Esophagus squamous epithelium (tissue), 5 donors: ENCODE measurements at regions not wholly inside any gene's neighbourhood (a gene's known extent, or its start where the extent isn't known, plus 50 kb on each side); places are given as distances from the start of the nearest gene placed in this dataset.

Experiments used
- DNase-seq: peaks from one replicate; lab custom pipeline; 2025; lab: John Stamatoyannopoulos, UW
- H3K27ac ChIP-seq, 4 donors: fragments of 200-600 bp; sonication (generic); one replicate each; pipeline ENCODE4 v1.5.1; 2016 to 2019; ENCODE audit warnings: mild to moderate bottlenecking in 1 of 4
- H3K27me3 ChIP-seq, 4 donors: fragments of 200-600 bp; sonication (generic); 1 replicate in 3 of 4; 2 replicates in 1 of 4; pipeline versions ENCODE4 v1.5.1 to v1.6.0; 2017 to 2021; ENCODE audit warnings: antibody characterized with exemption in 1 of 4
- H3K36me3 ChIP-seq, 3 donors: fragments of 200-600 bp; sonication (generic); one replicate each; pipeline ENCODE4 v1.5.1; 2016 to 2019
- H3K4me1 ChIP-seq, 3 donors: fragments of 200-600 bp; sonication (generic); one replicate each; pipeline ENCODE4 v1.5.1; 2017 to 2019
- H3K4me3 ChIP-seq, 4 donors: fragments of 200-600 bp; sonication (generic); 1 replicate in 3 of 4; 2 replicates in 1 of 4; pipeline ENCODE4 v1.5.1; 2016 to 2019; ENCODE audit warnings: mild to moderate bottlenecking in 2 of 4, moderate library complexity in 1 of 4
- H3K9me3 ChIP-seq, 3 donors: fragments of 200-600 bp; sonication (generic); one replicate each; pipeline ENCODE4 v1.5.1; 2016 to 2019
- POLR2A ChIP-seq, 4 donors: fragments of 450-650 bp; IDR thresholded peaks; one replicate each; pipeline ENCODE4 v1.6.1; 2017; ENCODE audit warnings: antibody characterized with exemption in 4 of 4, mild to moderate bottlenecking in 4 of 4, moderate library complexity in 3 of 4
- WGBS, 2 donors: methylation state at CpG; one replicate each; pipeline ENCODE4 v1.1.5; 2018; 5-methylcytosine and 5-hydroxymethylcytosine counted together
- intact Hi-C: fragments of 100-400 bp; cut with DNase I; formaldehyde crosslinking; loops from one replicate; pipeline ENCODE4 v1.15.0; 2022
- TF ChIP-seq, protein P1 (sequence below), 6 experiments: fragments of 450-650 bp in 4 of 6; fragments of 200-600 bp in 2 of 6; sonication (generic) in 2 of 6; IDR thresholded peaks; one replicate each; pipeline ENCODE4 v1.5.1; 2016 to 2019; ENCODE audit warnings: antibody characterized with exemption in 6 of 6, mild to moderate bottlenecking in 4 of 6, moderate library complexity in 4 of 6
- donor health status: DM: yes; HTN: yes; CAD: no.

DNA sequence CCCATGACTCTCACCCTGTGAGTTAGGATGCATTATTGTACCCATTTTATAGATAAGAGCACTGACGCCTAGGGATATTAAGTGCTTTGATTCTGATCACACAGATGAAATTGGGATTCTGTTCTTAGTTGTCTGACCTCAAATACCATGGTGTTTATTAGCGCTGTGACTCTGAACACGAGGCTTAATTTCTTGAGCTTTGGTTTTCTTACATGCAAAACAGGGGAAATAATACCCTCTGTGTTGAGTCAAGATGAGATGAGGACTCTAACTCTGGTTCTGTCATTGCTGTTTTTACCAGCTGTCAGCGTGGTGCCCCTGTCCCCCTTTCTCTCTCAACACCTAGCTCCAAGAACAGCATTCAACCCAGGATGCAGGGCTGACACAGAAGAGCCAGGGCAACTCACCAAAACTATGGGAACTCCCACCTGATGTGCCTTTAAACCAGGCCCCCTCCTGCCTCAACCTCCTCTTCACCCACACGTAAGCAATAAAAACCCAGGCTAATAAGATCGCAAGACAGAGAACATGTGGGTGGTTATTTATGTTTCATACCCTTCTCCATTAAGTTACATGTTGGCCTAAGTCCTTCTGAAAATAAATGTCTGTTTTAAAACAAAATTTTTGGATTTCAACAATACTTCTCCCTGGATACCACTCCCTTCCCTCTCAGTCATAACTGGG is 100.1 kb upstream of the SPATA12 start:
- H3K27me3 ChIP-seq: no peaks in the 10 kb centered on the region
- no peaks in the 10 kb centered on the region for H3K4me1 ChIP-seq
- H3K36me3 ChIP-seq: peaks cover 0 to 33% (median 0%) of the 10 kb centered on the region in 3 donors
- DNase-seq: no peak
- 83% methylated on average over 6 of the region's 6 CpGs for WGBS, 2 donors
- intact Hi-C loops: no loop called here
- no peak for TF ChIP-seq POLR2A (IDR thresholded peaks at IDR 0.05)
- TF ChIP-seq, protein P1, sequence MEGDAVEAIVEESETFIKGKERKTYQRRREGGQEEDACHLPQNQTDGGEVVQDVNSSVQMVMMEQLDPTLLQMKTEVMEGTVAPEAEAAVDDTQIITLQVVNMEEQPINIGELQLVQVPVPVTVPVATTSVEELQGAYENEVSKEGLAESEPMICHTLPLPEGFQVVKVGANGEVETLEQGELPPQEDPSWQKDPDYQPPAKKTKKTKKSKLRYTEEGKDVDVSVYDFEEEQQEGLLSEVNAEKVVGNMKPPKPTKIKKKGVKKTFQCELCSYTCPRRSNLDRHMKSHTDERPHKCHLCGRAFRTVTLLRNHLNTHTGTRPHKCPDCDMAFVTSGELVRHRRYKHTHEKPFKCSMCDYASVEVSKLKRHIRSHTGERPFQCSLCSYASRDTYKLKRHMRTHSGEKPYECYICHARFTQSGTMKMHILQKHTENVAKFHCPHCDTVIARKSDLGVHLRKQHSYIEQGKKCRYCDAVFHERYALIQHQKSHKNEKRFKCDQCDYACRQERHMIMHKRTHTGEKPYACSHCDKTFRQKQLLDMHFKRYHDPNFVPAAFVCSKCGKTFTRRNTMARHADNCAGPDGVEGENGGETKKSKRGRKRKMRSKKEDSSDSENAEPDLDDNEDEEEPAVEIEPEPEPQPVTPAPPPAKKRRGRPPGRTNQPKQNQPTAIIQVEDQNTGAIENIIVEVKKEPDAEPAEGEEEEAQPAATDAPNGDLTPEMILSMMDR (IDR thresholded peaks at IDR 0.05): no peak
- no peak overlapping the region for H3K4me3 ChIP-seq
- H3K27ac ChIP-seq: no peak overlapping the region
- no peaks in the 10 kb centered on the region for H3K9me3 ChIP-seq

DNA sequence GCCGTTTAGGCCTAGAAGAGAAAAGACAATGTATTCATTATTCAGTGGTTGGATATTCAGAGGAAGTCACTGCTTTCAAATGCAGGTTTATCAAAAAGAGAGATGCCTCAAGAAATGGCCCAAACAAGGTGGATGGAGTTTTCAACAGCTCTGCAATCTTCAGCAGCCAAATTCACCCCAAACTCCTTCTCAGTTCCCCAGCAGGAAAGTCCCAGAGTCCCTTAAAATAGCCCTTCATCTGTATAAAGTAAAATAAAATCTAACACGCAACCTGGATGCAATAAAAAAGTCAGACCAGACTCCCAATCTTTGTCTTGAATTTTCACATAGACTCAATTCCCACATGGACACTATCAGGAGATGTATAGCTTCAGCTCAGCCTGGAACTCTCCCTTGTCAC is 101.6 kb upstream of the SPATA12 start:
- no peak overlapping the region for H3K27ac ChIP-seq
- no peaks in the 10 kb centered on the region for H3K4me1 ChIP-seq
- intact Hi-C loops: no loop called here
- no peak for TF ChIP-seq POLR2A (IDR thresholded peaks at IDR 0.05)
- H3K36me3 ChIP-seq: peaks cover 0 to 33% (median 0%) of the 10 kb centered on the region in 3 donors
- H3K4me3 ChIP-seq: no peak overlapping the region
- no peaks in the 10 kb centered on the region for H3K27me3 ChIP-seq
- no peaks in the 10 kb centered on the region for H3K9me3 ChIP-seq
- WGBS, 2 donors: 86 to 91% methylated on average over 2 of the region's 2 CpGs
- no peak for DNase-seq

DNA sequence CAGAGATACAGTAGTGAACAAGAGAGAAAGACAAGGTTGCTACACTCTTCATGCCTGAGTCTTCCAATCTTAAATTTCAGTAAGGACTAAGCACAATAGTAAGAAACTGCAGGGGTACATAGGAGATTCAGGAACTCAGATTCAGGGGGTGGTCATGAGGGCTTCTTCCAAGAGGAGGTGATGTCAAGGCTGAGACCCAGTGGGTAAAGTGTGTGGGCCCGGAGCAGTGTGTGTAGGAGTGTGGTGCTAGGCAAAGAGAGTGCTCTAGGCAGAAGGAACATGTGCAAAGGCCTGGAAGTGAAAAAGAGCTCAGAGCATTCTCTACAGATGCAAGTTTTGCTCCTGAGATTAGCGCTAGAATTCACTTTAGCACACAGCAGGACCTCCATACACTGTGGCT is 102.9 kb upstream of the SPATA12 start:
- DNase-seq: no peak
- intact Hi-C loops: no loop called here
- WGBS, 2 donors: 100% methylated on average over 2 of the region's 2 CpGs

DNA sequence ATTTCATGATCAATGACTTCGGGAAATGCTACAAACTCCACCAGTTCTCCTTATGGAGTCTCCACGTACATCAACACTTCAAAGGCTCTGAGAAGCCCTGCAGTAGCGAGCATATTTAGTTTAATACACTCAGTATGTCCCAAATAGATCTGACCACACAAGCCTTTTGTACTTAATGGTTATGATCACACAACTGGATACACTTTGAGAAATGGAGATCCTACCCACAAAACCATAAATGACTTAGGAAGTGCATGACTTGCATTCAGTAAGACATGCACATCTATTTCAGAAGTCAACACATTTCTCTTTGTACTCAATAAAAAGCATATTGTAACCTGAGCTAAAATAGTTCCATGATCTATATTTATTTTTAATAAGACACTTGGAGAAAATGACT is 103.6 kb upstream of the SPATA12 start:
- no peak for DNase-seq
- no peaks in the 10 kb centered on the region for H3K9me3 ChIP-seq
- no peak overlapping the region for H3K4me3 ChIP-seq
- no peak overlapping the region for H3K27ac ChIP-seq
- H3K4me1 ChIP-seq: no peaks in the 10 kb centered on the region
- no peak for TF ChIP-seq POLR2A (IDR thresholded peaks at IDR 0.05)
- TF ChIP-seq, protein P1 (IDR thresholded peaks at IDR 0.05): no peak
- intact Hi-C loops: no loop called here
- no peaks in the 10 kb centered on the region for H3K27me3 ChIP-seq
- peaks cover 0 to 33% (median 0%) of the 10 kb centered on the region in 3 donors for H3K36me3 ChIP-seq
- WGBS, 2 donors: 97% methylated on average over 3 of the region's 3 CpGs

More for the DNA sequence above, 102.9 kb upstream of the SPATA12 start:
- Histone ChIP-seq H3K27me3 (no peaks in the 10 kb centered on the region), H3K27ac (no peak overlapping the region), H3K4me3 (no peak overlapping the region), H3K36me3 (peaks cover 0 to 33% (median 0%) of the 10 kb centered on the region in 3 donors), H3K9me3 (no peaks in the 10 kb centered on the region), H3K4me1 (no peaks in the 10 kb centered on the region)
- TF ChIP-seq, protein P1 (IDR thresholded peaks at IDR 0.05): no peak
- TF ChIP-seq POLR2A (IDR thresholded peaks at IDR 0.05): no peak

DNA sequence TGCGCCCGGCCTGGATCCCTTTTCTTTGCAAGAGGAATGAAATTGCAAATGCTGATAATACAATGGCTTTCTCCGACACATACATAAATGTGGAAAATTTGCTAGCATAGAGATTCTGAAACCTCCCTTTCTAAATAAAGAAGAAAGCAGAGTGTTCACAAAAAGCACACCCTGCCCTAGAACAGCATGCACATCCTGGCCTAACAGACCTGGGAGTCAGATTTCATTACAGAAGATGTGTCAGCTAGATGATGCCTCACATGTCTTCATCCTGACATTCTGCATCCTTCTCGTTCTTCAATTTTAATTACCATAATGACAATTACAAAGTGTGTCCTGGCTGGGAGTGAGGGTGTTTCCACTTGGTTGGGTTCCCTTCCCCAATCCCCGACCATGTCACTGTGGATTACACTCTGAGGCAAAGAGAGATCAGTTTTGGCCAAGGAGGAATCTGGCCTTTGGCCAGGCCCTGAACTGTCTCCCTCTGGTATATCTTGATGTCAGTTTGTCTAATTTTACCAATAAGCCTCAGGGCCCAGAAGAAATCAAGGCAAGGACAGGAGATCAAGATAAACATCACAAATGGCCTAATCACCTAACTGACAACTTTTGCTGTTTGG is 104.9 kb upstream of the SPATA12 start:
- no peak for TF ChIP-seq POLR2A (IDR thresholded peaks at IDR 0.05)
- TF ChIP-seq, protein P1 (IDR thresholded peaks at IDR 0.05): no peak
- no peak for DNase-seq
- no peak overlapping the region for H3K27ac ChIP-seq
- H3K9me3 ChIP-seq: no peaks in the 10 kb centered on the region
- no peaks in the 10 kb centered on the region for H3K27me3 ChIP-seq
- 80 to 91% methylated on average over 5 of the region's 5 CpGs for WGBS, 2 donors
- no peak overlapping the region for H3K4me3 ChIP-seq
- H3K4me1 ChIP-seq: no peaks in the 10 kb centered on the region
- peaks cover 0 to 33% (median 0%) of the 10 kb centered on the region in 3 donors for H3K36me3 ChIP-seq
- intact Hi-C loops: no loop called here
